ENCODE measurements at regions not wholly inside any gene's neighbourhood (a gene's known extent, or its start where the extent isn't known, plus 50 kb on each side); places are given as distances from the start of the nearest gene placed in this dataset.

- Mint-ChIP-seq H3K27me3 (no peaks in the 10 kb centered on the region), H3K4me3 (no peak overlapping the region), H3K36me3 (no peaks in the 10 kb centered on the region), H3K4me1 (no peaks in the 10 kb centered on the region), H3K9me3 (ENCODE audit: low read depth) (no peaks in the 10 kb centered on the region), H3K27ac (no peak overlapping the region)
- DNase-seq (no peak), ATAC-seq (no peak)
- CTCF ChIA-PET, result no interaction called here
Observed at GRCh38 chr3:94735354-94735753, 672.5 kb downstream of the NSUN3 start.

GRCh38 chr3:94737116-94737515 is 674.3 kb downstream of the NSUN3 start:
- Mint-ChIP-seq H3K36me3 (no peaks in the 10 kb centered on the region), H3K9me3 (ENCODE audit: low read depth) (no peaks in the 10 kb centered on the region), H3K4me1 (no peaks in the 10 kb centered on the region), H3K27me3 (no peaks in the 10 kb centered on the region), H3K4me3 (no peak overlapping the region), H3K27ac (no peak overlapping the region)
- ATAC-seq (no peak), DNase-seq (no peak)
- CTCF ChIA-PET, result no interaction called here

GRCh38 chr3:94739420-94739819 is 676.6 kb downstream of the NSUN3 start:
- CTCF ChIA-PET, result no interaction called here
- peaks cover 10% of the 10 kb centered on the region for H3K9me3 Mint-ChIP-seq (ENCODE audit: low read depth)

GRCh38 chr3:94758751-94759150 is 695.9 kb downstream of the NSUN3 start:
- no peak for ATAC-seq
- Mint-ChIP-seq H3K4me3 (no peak overlapping the region), H3K36me3 (no peaks in the 10 kb centered on the region), H3K9me3 (ENCODE audit: low read depth) (peaks cover 7% of the 10 kb centered on the region), H3K4me1 (no peaks in the 10 kb centered on the region), H3K27me3 (no peaks in the 10 kb centered on the region), H3K27ac (no peak overlapping the region)
- DNase-seq, result no peak
- CTCF ChIA-PET, result no interaction called here

More at GRCh38 chr3:94739420-94739819, 676.6 kb downstream of the NSUN3 start:
- DNase-seq (no peak), ATAC-seq (no peak)
- Mint-ChIP-seq H3K27me3 (no peaks in the 10 kb centered on the region), H3K4me1 (no peaks in the 10 kb centered on the region), H3K27ac (no peak overlapping the region), H3K36me3 (no peaks in the 10 kb centered on the region), H3K4me3 (no peak overlapping the region)

GRCh38 chr3:94772402-94772801 is 709.5 kb downstream of the NSUN3 start:
- no peaks in the 10 kb centered on the region for H3K36me3 Mint-ChIP-seq

GRCh38 chr3:94775746-94776145 is 712.9 kb downstream of the NSUN3 start:
- H3K36me3 Mint-ChIP-seq, result no peaks in the 10 kb centered on the region
- no peak for ATAC-seq
- no peaks in the 10 kb centered on the region for H3K9me3 Mint-ChIP-seq (ENCODE audit: low read depth)
- CTCF ChIA-PET, result no interaction called here
- H3K27ac Mint-ChIP-seq, result no peak overlapping the region
- no peaks in the 10 kb centered on the region for H3K27me3 Mint-ChIP-seq
- H3K4me1 Mint-ChIP-seq, result no peaks in the 10 kb centered on the region
- no peak for DNase-seq
- H3K4me3 Mint-ChIP-seq, result no peak overlapping the region

More at GRCh38 chr3:94772402-94772801, 709.5 kb downstream of the NSUN3 start:
- ATAC-seq (no peak), DNase-seq (no peak)
- CTCF ChIA-PET, result no interaction called here
- no peaks in the 10 kb centered on the region for H3K27me3 Mint-ChIP-seq
- H3K4me1 Mint-ChIP-seq, result no peaks in the 10 kb centered on the region
- no peak overlapping the region for H3K27ac Mint-ChIP-seq
- H3K4me3 Mint-ChIP-seq, result no peak overlapping the region
- no peaks in the 10 kb centered on the region for H3K9me3 Mint-ChIP-seq (ENCODE audit: low read depth)

- Mint-ChIP-seq H3K27me3 (no peaks in the 10 kb centered on the region), H3K4me3 (no peak overlapping the region), H3K9me3 (ENCODE audit: low read depth) (no peaks in the 10 kb centered on the region), H3K36me3 (no peaks in the 10 kb centered on the region), H3K27ac (no peak overlapping the region), H3K4me1 (no peaks in the 10 kb centered on the region)
- DNase-seq, result no peak
- CTCF ChIA-PET, result no interaction called here
- ATAC-seq, result no peak
Observed at GRCh38 chr3:94776401-94776915, 713.6 kb downstream of the NSUN3 start.

- no peak for ATAC-seq
- Mint-ChIP-seq H3K36me3 (no peaks in the 10 kb centered on the region), H3K27ac (no peak overlapping the region), H3K4me3 (no peak overlapping the region), H3K9me3 (ENCODE audit: low read depth) (no peaks in the 10 kb centered on the region), H3K4me1 (no peaks in the 10 kb centered on the region), H3K27me3 (no peaks in the 10 kb centered on the region)
- DNase-seq, result no peak
- CTCF ChIA-PET, result no interaction called here
Observed at GRCh38 chr3:94778289-94778688, 715.4 kb downstream of the NSUN3 start.

- no peak for DNase-seq
- no peaks in the 10 kb centered on the region for H3K36me3 Mint-ChIP-seq
- CTCF ChIA-PET, result no interaction called here
- ATAC-seq, result no peak
- no peak overlapping the region for H3K27ac Mint-ChIP-seq
- no peaks in the 10 kb centered on the region for H3K9me3 Mint-ChIP-seq (ENCODE audit: low read depth)
- no peak overlapping the region for H3K4me3 Mint-ChIP-seq
- no peaks in the 10 kb centered on the region for H3K4me1 Mint-ChIP-seq
- no peaks in the 10 kb centered on the region for H3K27me3 Mint-ChIP-seq
Observed at GRCh38 chr3:94778814-94779494, 716.1 kb downstream of the NSUN3 start.

- Mint-ChIP-seq H3K4me1 (no peaks in the 10 kb centered on the region), H3K27ac (no peak overlapping the region), H3K9me3 (ENCODE audit: low read depth) (no peaks in the 10 kb centered on the region), H3K27me3 (no peaks in the 10 kb centered on the region), H3K36me3 (no peaks in the 10 kb centered on the region), H3K4me3 (no peak overlapping the region)
- ATAC-seq, result no peak
- CTCF ChIA-PET, result no interaction called here
- DNase-seq, result no peak
Observed at GRCh38 chr3:94779699-94780098, 716.8 kb downstream of the NSUN3 start.

- Mint-ChIP-seq H3K36me3 (no peaks in the 10 kb centered on the region), H3K4me3 (no peak overlapping the region), H3K9me3 (ENCODE audit: low read depth) (no peaks in the 10 kb centered on the region), H3K27ac (no peak overlapping the region), H3K4me1 (no peaks in the 10 kb centered on the region), H3K27me3 (no peaks in the 10 kb centered on the region)
- ATAC-seq, result no peak
- CTCF ChIA-PET, result no interaction called here
- no peak for DNase-seq
Observed at GRCh38 chr3:94784274-94784673, 721.4 kb downstream of the NSUN3 start.

- CTCF ChIA-PET, result interaction anchor here (0.7 kb wide), 1 partner anchor 588 kb away, joined by 3 read pairs; no protein-coding TSS in a partner anchor
- Mint-ChIP-seq H3K36me3 (no peaks in the 10 kb centered on the region), H3K9me3 (ENCODE audit: low read depth) (no peaks in the 10 kb centered on the region), H3K4me1 (no peaks in the 10 kb centered on the region), H3K27ac (no peak overlapping the region), H3K4me3 (no peak overlapping the region), H3K27me3 (no peaks in the 10 kb centered on the region)
- DNase-seq (no peak), ATAC-seq (no peak)
Observed at GRCh38 chr3:94787066-94787465, 724.2 kb downstream of the NSUN3 start.

- Mint-ChIP-seq H3K27me3 (no peaks in the 10 kb centered on the region), H3K36me3 (no peaks in the 10 kb centered on the region), H3K27ac (no peak overlapping the region), H3K9me3 (ENCODE audit: low read depth) (no peaks in the 10 kb centered on the region), H3K4me3 (no peak overlapping the region), H3K4me1 (no peaks in the 10 kb centered on the region)
- ATAC-seq, result no peak
- CTCF ChIA-PET, result interaction anchor here (0.7 kb wide), 1 partner anchor 589 kb away, joined by 3 read pairs; no protein-coding TSS in a partner anchor
- no peak for DNase-seq
Observed at GRCh38 chr3:94787734-94788270, 724.9 kb downstream of the NSUN3 start.

GRCh38 chr3:94794563-94794962 is 731.7 kb downstream of the NSUN3 start:
- Mint-ChIP-seq H3K27ac (no peak overlapping the region), H3K36me3 (no peaks in the 10 kb centered on the region), H3K9me3 (ENCODE audit: low read depth) (peaks cover 3% of the 10 kb centered on the region), H3K4me3 (no peak overlapping the region), H3K27me3 (no peaks in the 10 kb centered on the region), H3K4me1 (no peaks in the 10 kb centered on the region)
- ATAC-seq (no peak), DNase-seq (no peak)
- CTCF ChIA-PET, result no interaction called here

Measured in activated CD8-positive, alpha-beta memory T cell treated with anti-CD3 and anti-CD28 coated beads, Interleukin-2, amount 10 ng/mL, durations not matched to agents 7 days and 5 days (primary cell).